ENCODE measurements at regions not wholly inside any gene's neighbourhood (a gene's known extent, or its start where the extent isn't known, plus 50 kb on each side); places are given as distances from the start of the nearest gene placed in this dataset.

DNA sequence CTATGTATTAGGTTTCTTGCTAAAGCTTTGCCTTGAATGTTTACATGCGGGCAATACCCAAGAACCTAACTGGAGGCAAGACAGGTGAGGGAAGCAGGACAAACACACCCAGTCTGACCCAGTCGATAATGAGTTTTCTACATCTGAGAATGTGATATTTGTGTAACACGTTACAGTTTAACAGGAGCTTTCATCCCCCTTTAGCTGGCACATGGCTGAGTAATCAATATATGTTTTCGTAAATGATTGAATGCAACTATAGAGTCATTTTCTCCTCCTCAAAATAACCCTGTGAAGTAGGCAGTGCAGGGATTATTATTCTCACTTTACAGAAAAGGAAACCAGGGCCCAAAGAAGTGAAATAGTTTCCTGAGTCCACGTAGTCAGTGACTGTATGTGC lies 84.7 kb upstream of the HTR4 start (continued):
- TF ChIP-seq ZNF703 (CRISPR knock-in tag; IDR thresholded peaks at IDR 0.05; ENCODE audit: borderline replicate concordance), result no peak
- TF ChIP-seq TCF7 (IDR thresholded peaks at IDR 0.05; ENCODE audit: low read depth), result peak; percentile 63; the same call in 1 of the 2 replicates
- peak; percentile 23; the same call in 1 of the 2 replicates for TF ChIP-seq FOXA3 (CRISPR knock-in tag; IDR thresholded peaks at IDR 0.05)
- no peak for TF ChIP-seq STAG1 (CRISPR knock-in tag; IDR thresholded peaks at IDR 0.05)
- TF ChIP-seq, protein P1, sequence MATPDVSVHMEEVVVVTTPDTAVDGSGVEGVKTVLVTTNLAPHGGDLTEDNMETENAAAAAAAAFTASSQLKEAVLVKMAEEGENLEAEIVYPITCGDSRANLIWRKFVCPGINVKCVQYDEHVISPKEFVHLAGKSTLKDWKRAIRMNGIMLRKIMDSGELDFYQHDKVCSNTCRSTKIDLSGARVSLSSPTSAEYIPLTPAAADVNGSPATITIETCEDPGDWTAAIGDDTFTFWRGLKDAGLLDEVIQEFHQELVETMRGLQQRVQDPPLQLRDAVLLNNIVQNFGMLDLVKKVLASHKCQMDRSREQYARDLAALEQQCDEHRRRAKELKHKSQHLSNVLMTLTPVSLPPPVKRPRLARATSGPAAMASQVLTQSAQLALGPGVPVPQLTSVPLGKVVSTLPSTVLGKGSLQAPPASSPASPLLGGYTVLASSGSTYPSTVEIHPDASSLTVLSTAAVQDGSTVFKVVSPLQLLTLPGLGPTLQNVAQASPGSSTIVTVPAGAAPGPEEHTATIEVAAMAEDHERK (CRISPR knock-in tag; IDR thresholded peaks at IDR 0.05; ENCODE audit: low read depth), result no peak
- no peak for TF ChIP-seq DMAP1 (CRISPR knock-in tag; IDR thresholded peaks at IDR 0.05)
- TF ChIP-seq, protein P2, sequence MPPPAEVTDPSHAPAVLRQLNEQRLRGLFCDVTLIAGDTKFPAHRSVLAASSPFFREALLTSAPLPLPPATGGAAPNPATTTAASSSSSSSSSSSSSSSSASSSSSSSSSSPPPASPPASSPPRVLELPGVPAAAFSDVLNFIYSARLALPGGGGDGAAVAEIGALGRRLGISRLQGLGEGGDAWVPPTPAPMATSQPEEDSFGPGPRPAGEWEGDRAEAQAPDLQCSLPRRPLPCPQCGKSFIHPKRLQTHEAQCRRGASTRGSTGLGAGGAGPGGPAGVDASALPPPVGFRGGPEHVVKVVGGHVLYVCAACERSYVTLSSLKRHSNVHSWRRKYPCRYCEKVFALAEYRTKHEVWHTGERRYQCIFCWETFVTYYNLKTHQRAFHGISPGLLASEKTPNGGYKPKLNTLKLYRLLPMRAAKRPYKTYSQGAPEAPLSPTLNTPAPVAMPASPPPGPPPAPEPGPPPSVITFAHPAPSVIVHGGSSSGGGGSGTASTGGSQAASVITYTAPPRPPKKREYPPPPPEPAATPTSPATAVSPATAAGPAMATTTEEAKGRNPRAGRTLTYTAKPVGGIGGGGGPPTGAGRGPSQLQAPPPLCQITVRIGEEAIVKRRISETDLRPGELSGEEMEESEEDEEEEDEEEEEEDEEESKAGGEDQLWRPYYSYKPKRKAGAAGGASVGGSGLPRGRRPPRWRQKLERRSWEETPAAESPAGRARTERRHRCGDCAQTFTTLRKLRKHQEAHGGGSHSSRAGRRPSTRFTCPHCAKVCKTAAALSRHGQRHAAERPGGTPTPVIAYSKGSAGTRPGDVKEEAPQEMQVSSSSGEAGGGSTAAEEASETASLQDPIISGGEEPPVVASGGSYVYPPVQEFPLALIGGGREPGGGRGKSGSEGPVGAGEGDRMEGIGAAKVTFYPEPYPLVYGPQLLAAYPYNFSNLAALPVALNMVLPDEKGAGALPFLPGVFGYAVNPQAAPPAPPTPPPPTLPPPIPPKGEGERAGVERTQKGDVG (CRISPR knock-in tag; IDR thresholded peaks at IDR 0.05; ENCODE audit: borderline replicate concordance), result no peak
- TF ChIP-seq SRSF1 (optimal IDR thresholded peaks at IDR 0.05; ENCODE audit: low read depth, low read length), result no peak
- TF ChIP-seq, protein P3, sequence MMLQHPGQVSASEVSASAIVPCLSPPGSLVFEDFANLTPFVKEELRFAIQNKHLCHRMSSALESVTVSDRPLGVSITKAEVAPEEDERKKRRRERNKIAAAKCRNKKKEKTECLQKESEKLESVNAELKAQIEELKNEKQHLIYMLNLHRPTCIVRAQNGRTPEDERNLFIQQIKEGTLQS (CRISPR knock-in tag; IDR thresholded peaks at IDR 0.05), result no peak
- TF ChIP-seq MXI1 (IDR thresholded peaks at IDR 0.05; ENCODE audit: borderline replicate concordance, low read depth, low read length), result no peak
- TF ChIP-seq GTF2F1 (IDR thresholded peaks at IDR 0.05; ENCODE audit: low read length), result no peak
- TF ChIP-seq ZFP1 (CRISPR knock-in tag; IDR thresholded peaks at IDR 0.05), result no peak
- no peak for TF ChIP-seq ZKSCAN5 (CRISPR knock-in tag; IDR thresholded peaks at IDR 0.05)
- no peak for TF ChIP-seq RAD51 (IDR thresholded peaks at IDR 0.05; ENCODE audit: borderline replicate concordance)
- TF ChIP-seq WIZ (CRISPR knock-in tag; IDR thresholded peaks at IDR 0.05), result no peak
- no peak for TF ChIP-seq NFYB (CRISPR knock-in tag; IDR thresholded peaks at IDR 0.05)
- TF ChIP-seq KDM3A (CRISPR knock-in tag; IDR thresholded peaks at IDR 0.05; ENCODE audit: low read depth), result no peak
- no peak for TF ChIP-seq ZNF431 (CRISPR knock-in tag; IDR thresholded peaks at IDR 0.05; ENCODE audit: borderline replicate concordance, low read depth)
- no peak for TF ChIP-seq ZNF737 (CRISPR knock-in tag; IDR thresholded peaks at IDR 0.05; ENCODE audit: borderline replicate concordance)
- TF ChIP-seq SOX5 (CRISPR knock-in tag; IDR thresholded peaks at IDR 0.05; ENCODE audit: borderline replicate concordance), result 0 out of 2 replicates have a peak, but pooled peaks have one; percentile 8
- TF ChIP-seq, protein P4, sequence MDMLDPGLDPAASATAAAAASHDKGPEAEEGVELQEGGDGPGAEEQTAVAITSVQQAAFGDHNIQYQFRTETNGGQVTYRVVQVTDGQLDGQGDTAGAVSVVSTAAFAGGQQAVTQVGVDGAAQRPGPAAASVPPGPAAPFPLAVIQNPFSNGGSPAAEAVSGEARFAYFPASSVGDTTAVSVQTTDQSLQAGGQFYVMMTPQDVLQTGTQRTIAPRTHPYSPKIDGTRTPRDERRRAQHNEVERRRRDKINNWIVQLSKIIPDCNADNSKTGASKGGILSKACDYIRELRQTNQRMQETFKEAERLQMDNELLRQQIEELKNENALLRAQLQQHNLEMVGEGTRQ (IDR thresholded peaks at IDR 0.05; ENCODE audit: low read depth, low read length), result no peak
- TF ChIP-seq, protein P4 (CRISPR knock-in tag; IDR thresholded peaks at IDR 0.05; ENCODE audit: borderline replicate concordance), result no peak
- TF ChIP-seq, protein P5, sequence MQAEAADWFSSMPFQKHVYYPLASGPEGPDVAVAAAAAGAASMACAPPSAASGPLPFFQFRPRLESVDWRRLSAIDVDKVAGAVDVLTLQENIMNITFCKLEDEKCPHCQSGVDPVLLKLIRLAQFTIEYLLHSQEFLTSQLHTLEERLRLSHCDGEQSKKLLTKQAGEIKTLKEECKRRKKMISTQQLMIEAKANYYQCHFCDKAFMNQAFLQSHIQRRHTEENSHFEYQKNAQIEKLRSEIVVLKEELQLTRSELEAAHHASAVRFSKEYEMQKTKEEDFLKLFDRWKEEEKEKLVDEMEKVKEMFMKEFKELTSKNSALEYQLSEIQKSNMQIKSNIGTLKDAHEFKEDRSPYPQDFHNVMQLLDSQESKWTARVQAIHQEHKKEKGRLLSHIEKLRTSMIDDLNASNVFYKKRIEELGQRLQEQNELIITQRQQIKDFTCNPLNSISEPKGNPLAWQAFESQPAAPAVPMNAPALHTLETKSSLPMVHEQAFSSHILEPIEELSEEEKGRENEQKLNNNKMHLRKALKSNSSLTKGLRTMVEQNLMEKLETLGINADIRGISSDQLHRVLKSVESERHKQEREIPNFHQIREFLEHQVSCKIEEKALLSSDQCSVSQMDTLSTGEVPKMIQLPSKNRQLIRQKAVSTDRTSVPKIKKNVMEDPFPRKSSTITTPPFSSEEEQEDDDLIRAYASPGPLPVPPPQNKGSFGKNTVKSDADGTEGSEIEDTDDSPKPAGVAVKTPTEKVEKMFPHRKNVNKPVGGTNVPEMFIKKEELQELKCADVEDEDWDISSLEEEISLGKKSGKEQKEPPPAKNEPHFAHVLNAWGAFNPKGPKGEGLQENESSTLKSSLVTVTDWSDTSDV (CRISPR knock-in tag; IDR thresholded peaks at IDR 0.05), result no peak

All from HepG2 (cell line).